NCI-H1436 (cell line): ENCODE measurements at regions not wholly inside any gene's neighbourhood (a gene's known extent, or its start where the extent isn't known, plus 50 kb on each side); places are given as distances from the start of the nearest gene placed in this dataset.

ENCODE experiments used
- DNase-seq: peaks from one replicate; lab custom pipeline; 2025; lab: John Stamatoyannopoulos, UW

DNA sequence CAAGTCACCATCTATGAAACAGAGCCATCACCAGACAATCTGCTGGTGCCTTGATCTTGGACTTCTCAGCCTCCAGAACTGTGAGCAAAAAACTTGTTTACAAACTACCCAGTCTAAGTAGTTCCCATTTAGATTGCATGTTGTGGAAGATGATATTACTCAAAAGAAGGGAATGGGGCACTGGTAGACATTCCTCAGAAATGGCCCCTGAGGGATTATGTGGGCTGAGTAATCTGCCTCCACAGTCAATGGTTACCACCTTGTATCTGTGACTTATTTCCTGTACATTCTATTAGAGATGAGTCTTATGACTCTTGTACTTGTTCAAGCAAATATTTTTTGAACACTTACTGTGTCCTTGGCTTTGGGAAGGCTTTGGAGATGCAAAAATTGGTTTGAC is 160.4 kb downstream of the NUP35 start:
- DNase-seq: no peak

DNA sequence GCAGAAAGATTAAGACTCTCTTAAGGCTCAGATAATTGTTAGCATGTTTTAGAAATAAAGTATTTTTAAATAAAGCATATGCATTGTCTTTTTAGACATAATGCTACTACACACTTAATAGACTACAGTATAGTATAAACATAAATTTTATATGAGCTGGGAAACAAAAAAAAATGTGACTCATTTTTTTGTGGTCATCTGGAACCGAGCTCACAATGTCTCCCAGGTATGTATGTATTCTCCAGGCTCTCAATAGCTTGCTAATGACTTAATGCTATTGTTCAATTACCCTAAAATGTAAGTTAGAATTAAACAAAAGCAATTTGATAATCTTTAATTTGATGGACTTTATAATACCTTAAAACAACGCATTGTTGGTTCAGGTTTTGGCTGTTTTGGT is 167.2 kb downstream of the NUP35 start:
- no peak for DNase-seq

DNA sequence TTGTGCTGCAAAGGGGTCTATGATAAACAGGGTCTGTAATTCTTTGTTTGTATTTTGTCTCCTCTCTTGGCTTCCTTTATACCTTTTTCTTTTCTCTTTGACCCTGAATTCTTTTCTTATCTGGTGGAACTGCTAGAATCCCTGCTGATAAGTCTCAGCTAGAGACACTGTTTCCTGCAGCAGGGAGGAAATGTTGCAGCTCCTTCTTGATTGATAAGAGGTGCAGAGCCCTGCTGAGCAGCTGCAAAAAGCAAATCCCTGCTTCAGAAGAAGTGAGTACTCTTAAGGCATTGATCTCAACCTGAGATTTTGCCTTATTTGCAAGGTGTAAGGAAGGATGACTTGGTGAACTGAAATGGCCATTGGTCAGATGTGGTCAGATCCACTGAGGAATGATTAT is 167.8 kb downstream of the NUP35 start:
- no peak for DNase-seq

DNA sequence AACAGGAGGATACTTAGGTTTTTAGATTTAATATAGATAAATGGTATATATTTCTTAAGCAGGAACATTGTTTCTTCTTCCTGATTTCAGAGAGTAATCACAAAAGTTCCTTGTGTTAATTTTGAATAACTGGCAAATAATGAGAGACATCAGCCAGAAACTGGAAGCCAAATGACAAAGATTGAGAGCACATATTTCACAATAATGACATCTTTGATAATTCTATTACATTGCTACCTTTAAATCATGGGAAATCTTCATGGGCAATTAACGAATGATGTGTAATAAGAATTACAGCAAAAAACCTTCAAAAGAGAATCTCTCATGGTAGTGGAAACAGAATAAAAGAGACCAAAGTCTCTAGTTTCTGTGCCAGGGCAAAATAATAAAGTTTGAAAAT is 215.1 kb downstream of the NUP35 start:
- DNase-seq: no peak

DNA sequence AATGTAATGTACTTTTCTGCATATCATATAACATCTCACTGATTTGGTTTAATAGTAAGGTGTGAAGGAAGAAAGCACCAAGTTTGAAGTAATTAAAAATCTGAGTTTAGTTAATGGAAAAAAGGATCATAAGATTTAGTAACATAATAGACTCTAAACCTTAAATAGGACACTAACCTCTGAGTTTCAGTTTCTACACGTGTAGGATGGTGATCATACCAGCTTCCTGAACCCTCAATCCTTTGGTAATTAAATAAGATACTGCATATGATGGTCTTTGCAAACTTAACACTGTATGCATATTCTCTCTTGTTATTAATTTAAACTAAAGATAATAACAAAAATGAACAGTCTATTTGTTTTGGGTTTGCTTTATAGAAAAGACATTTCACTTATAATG is 216.8 kb downstream of the NUP35 start:
- no peak for DNase-seq

DNA sequence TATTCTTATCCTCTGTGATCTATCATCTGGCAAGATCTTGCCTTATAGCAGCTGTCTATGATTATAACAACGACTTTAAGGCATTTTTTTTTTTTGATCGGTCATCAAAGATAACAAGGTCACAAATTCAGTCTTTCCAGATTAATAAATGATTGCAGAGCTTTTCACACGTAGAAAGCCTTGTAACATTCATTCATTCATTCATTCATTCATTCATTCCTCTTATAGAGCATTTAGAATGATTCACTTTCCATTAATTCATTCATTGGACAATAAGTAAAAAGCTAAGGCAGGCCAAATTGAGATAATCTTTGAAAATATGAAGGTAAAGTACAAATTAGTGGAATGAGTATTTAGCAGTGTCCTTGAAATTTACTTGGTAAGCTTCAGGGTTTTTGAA is 223.7 kb downstream of the NUP35 start:
- no peak for DNase-seq

DNA sequence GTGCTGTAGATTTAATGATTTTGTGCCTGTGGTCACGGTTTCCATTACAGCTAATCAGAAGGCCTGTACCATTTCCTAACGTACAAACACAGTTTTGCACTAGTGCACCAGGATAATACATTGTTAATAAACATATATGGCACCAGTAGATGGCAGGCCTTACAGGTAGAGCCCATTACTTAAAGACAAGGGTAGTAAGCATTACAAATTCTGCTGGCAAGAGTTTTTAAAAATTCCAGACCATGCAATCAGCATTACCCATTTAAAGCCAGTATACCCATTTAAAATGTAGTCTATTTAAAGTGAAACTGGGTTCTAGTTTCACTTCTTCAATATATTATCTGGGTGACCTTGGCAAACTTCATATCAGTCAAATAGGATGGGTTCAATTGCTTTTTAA is 224.2 kb downstream of the NUP35 start:
- DNase-seq: no peak

DNA sequence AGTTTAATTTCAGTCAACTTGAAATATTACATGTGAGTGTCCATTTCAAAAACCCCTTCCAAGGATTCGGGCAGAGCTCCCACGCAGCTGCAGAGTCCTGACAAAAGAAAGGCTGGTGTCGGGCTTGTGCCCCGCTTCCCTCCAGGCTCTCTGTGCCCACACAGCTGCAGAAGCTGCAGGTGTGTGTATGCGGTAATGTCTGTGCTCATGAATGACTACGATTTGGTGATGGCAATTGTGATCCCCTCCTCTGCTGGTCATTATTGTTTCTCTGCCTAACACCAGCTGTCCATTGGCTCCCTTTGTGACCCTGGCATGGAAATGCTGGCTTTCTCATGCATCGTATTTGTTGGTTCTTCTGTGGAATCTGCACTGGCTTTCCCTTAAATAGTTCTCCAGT is 224.8 kb downstream of the NUP35 start:
- no peak for DNase-seq

DNA sequence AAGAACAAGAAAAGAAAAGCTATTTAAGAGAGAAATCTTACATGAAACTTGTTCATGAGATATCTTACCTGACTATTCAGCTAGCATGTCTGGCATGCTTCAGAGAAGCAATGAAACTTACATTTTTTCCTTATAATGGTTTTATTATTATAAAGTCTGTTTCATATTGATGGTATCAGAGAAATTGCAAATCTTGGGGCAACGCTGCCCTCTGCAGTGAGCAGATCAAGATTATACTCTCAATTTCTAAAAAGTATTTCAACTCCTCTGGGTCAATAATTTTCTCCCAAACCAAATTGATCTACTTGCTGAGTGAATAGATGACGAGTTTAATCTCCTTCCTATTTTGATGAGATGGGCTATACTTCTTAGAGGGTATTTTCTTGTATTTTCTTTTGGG is 235.6 kb downstream of the NUP35 start:
- DNase-seq: no peak

DNA sequence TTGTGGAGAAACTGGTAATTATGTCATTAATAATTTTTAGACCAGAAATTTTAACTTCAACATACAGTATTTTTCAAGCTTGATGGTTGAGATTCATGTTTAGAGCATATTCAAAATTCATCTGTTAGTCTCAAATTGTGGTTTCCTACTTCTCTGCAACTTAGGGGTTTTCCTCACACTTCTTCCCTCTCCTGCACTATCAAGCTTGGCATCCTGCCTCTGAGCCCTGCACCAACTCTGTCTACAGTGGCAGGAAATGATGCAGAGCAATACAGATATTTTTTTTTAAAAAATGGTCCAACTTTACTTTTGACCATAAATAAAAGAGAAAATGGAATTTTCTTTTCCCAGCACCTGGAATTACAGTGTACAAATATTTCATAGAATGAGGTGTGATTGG is 247.3 kb downstream of the NUP35 start:
- no peak for DNase-seq

DNA sequence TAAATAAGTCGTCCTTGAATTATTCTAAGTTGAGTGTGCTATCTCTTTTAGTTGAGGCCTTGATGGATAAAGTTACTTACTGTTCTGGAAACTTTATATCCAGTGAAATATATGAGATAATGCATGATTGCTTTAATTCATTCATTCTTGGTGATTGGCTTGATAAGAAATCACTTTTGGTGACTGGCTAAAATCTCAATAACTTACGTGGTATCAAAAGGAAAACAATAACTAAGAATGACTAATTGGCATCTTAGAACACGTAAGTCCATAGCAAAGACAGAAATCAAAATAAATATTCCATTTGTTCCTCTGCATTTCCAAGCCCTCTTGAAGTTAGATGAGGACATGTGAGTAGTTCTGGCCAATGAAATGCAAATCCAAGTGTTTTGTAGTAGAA is 251.6 kb downstream of the NUP35 start:
- no peak for DNase-seq

DNA sequence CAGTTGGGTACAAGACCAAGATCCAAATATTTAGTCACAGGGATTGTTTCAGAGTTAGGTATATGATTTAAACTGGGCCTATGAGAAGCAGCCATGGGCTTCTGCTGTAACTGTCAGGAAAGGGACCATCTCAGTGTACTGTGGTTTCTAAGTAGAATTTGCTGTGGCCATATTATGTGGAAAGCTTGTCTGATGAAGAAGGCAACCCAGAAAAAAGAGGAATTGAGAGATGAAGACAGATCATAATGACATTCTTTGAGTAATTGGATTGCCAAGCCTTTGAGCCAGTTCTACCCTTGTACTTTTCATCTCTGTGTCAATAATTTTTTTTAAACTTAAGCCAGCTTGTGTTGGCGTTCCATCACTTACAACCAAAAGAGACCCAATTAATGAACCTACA is 259.6 kb downstream of the NUP35 start:
- no peak for DNase-seq

DNA sequence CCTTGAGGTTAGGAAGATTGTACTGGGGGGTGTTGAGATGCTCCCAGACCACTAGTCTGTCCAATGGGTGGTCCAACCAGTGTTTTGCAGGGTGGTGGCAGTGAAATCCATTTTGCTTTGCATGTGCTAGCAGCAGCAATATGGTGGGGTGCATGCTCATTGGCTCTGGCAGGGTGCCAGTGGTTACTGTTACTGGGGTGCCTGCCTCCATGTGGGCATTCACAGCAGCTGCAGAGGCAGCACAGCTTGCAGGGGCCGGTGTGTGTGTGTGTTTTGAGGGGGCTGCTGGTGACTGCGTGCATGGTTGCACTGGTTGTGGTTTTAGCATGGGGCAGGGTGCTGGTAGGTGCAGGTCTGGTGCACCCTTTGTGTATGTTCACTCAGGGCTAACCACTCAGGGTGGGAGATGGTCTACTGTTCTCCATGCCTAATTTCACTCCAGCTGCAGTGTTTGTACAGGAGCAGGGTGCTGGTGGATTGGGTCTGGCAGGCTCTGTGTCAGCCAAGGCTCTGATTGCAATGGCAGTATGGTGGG is 265.4 kb downstream of the NUP35 start:
- DNase-seq: no peak

DNA sequence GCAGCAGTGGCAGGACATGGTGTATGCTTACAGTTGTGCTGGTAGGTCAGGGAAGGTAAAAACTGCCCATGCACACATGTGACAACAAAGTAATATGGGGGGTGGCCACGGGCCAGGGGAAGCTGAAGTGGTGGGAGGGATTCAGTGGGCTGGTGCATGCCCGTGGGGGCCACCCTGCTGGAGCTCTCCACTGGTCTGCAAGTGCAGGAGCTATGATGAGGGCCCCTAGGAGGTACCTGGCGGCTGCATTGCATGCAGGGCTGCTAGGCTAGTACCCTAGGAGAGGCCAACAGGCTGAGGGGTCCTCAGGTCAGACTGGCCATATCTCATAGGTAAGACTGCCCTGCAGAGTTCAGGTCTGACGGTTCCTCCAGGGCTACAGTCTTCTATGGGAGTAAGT is 265.9 kb downstream of the NUP35 start:
- no peak for DNase-seq

DNA sequence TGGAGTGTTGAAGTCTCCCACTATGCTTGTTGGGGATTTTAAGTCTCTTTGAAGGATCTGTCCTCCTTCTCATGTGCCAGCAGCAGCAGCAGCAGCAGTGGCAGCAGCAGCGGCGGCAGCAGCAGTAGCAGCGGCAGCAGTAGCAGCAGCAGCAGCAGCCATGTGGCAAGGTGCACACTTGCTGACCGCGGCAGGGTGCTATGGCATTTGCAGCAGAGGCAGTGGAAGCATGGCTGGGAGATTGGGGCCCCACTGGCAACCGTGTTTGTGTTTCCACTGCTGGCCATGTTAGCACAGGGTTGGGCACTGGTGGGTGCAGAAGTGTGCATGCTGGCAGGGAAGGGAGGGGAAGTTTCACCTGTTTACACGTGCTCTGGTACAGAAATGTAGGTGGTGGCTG is 280.1 kb downstream of the NUP35 start:
- no peak for DNase-seq

DNA sequence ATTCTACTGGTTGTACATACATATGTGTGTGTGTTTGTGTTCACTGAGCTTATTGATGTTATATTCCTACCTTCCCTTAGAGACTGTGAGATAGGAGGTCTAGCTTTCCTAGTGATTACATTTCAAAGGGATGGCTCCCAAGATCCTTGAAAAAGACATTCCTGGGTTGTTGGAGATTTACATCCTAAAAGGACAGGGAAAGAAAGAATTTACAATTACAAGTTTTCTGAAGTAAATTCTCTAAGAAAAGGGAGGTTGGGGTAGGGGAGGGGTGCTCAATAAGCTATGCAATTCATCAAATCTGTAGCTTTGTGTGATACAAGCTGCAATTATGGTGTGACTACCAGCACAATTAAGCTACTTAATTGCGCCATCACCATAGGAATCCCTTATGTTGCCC is 284.3 kb downstream of the NUP35 start:
- DNase-seq: no peak

DNA sequence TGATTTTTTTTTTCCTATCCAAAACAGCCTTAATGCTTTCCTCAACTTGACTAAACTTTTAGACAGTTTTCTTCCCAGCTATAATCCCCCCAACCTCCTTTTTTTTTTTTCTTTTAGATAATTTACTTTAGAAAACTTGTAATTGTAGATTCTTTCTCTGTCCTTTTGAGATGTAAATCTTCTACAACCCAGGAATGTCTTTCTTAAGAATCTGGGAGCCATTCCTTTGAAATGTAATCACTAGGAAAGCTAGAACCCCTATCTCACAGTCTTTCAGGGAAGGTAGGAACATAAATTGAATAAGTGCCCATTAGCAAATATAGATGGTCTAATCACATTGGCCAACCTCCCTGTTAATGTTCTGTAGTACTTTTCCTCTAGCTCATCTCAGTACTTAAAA is 285.4 kb downstream of the NUP35 start:
- no peak for DNase-seq

DNA sequence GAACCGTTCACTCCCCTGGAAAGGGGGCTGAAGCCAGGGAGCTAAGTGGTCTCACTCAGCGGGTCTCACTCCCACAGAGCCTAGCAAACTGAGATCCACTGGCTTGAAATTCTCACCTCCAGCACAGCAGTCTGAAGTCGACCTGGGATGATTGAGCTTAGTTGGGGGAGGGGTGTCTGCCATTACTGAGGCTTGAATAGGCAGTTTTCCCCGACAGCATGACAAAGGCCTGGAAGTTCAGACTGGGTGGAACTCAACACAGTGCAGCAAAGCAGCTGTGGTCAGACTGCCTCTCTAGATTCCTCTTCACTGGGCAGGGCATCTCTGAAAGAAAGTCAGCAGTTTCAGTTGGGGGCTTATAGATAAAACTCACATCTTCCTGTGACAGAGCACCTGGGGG is 292.5 kb downstream of the NUP35 start:
- DNase-seq: no peak

DNA sequence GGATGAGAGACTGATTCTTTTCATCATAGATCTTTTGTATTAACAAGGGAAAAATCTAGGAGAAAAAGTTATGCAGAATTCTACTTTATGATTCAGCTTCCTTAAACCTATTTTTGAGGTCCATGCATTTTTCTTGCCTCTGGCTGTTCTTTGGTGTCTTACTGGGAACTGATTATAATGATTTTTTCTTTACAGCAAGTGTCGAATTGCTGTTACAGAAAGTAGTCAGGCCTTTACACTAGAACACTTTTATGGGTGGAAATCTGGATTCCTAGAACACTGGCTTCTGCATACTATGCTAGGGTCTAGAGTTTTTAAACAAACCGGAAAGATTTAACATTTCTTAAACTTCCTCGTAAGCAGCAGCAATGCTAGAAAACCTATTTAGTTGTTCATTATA is 302.6 kb downstream of the NUP35 start:
- DNase-seq: no peak

DNA sequence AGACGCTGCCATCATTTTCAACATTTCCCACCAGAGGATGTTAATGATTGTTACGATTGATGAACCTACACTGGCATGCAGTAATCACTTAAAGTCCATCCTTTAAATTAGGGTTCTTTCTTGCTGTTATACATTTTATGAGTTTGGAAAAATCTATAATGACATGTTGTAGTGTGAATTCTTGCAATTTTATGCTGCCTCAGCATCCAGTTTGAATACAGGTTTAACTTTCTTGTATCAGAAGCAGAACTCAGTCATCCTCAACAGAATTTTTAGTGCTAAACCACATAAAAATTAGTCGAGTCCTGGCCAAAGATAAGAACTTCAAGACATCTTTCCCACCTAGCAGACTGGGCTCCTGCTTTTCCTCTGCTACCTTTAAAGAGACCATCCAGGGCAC is 303.3 kb downstream of the NUP35 start:
- DNase-seq: no peak

DNA sequence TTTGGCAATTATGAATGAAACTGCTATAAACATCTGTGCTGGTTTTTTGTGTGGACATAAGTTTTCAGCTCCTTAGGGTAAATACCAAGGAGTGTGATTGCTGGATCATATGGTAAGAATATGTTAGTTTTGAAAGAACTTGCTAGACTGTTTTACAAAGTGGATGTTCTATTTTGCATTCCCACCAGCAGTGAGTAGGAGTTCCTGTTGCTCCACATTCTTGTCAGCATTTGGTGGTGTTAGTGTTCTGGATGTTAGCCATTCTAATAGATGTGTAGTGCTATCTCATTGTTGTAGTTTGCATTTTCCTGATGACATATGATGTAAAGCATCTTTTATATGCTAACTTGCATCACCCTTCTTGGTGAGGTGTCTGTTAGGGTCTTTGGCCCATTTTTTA is 304.6 kb downstream of the NUP35 start:
- DNase-seq: no peak

DNA sequence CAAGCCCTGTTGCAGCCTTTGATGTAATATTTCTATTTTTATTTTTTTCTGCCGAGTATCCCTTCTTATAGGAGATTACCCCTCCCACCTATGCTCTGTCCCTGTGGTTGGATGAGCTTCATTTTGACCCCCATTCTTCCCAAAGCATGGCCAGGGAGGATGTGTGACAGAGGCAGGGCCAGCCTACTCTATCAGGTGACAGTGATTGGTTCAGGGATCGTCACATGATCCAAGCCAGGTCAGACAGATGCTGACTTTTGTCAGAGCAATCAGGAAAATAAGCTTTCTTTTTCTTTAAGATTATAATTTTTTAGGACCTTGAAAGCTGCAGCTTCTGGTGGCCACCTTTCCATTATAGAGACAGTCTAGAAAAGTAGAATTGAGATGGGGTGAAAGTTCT is 314.3 kb downstream of the NUP35 start:
- no peak for DNase-seq

DNA sequence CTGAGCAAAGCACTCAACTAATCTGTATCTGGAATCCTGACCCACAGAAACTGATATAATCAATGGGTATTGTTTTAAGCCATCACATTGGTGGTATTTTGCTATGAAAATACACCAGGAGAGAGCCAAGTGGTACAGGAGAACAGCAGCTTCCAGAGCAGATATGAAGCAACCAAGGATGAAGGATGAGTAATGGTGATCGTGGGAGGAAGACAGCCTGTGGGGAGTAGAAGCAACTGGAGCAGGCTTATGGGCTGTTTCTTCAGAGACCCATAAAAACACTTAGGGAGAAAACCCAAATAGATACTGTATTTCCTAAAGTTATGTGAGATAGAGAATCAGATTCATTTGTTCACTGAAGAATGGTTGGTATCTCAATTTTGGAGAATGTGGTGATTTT is 330.8 kb downstream of the NUP35 start:
- DNase-seq: no peak

DNA sequence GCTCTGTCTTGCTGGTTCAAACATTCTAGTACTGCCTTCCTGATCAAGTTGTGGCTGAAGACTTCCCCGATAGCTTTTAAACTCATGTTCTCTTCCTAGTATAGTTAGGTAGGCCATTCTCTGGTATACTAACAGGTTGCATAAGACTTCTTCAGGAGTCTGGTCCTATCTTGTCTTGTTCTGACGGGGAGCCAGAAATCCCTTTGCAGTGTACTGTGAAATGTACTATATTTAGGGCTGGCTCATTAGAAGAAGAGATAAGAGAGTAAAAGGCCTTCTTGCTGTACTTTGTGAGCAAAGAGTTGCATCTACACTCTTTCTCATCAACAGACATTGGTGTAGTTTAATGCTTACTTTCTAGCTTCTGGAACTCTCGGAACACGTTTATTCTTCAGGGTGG is 331.9 kb downstream of the NUP35 start:
- DNase-seq: no peak

DNA sequence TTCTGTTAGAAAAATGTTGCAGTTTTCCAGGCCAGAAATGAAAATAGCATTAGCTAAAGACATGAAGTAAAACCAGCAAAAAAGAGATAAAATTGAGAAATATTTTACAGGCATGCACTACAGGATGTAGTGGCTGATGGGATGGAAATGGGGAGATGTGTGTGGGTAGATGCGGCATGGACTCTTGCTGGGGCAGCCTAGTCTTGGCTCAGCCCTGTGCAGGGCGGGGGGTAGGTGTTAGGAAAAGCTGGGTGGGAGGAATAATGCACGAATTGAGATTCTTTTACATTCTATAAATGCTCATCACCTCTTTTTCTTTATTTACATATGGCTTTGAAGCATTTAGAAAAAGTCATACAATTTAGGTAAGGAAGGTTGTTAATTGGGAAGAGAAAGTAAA is 334.2 kb downstream of the NUP35 start:
- DNase-seq: no peak
